MG63 (cell line): ENCODE measurements at regions not wholly inside any gene's neighbourhood (a gene's known extent, or its start where the extent isn't known, plus 50 kb on each side); places are given as distances from the start of the nearest gene placed in this dataset.
A peak's percentile ranks its signal among the peaks of the same experiment; 100 is the strongest.

Experiments used
- DNase-seq: peaks from one replicate; pipeline ENCODE4 v3.0.0-alpha.2; 2020
- H3K27me3 ChIP-seq: fragments of 250-450 bp; sonication (Bioruptor Pico); 2 replicates; pipeline ENCODE4 v1.5.1; 2020; ENCODE audit warnings: mild to moderate bottlenecking, moderate library complexity
- H3K36me3 ChIP-seq: fragments of 250-450 bp; sonication (Bioruptor Pico); 2 replicates; pipeline ENCODE4 v1.5.1; 2020; ENCODE audit warnings: mild to moderate bottlenecking, moderate library complexity
- H3K4me3 ChIP-seq: fragments of 250-450 bp; sonication (Bioruptor Pico); 2 replicates; pipeline ENCODE4 v1.5.1; 2020; ENCODE audit warnings: mild to moderate bottlenecking, moderate library complexity
- H3K9me3 ChIP-seq: fragments of 250-450 bp; sonication (Bioruptor Pico); 2 replicates; pipeline ENCODE4 v1.5.1; 2020; ENCODE audit warnings: mild to moderate bottlenecking, moderate library complexity

DNA sequence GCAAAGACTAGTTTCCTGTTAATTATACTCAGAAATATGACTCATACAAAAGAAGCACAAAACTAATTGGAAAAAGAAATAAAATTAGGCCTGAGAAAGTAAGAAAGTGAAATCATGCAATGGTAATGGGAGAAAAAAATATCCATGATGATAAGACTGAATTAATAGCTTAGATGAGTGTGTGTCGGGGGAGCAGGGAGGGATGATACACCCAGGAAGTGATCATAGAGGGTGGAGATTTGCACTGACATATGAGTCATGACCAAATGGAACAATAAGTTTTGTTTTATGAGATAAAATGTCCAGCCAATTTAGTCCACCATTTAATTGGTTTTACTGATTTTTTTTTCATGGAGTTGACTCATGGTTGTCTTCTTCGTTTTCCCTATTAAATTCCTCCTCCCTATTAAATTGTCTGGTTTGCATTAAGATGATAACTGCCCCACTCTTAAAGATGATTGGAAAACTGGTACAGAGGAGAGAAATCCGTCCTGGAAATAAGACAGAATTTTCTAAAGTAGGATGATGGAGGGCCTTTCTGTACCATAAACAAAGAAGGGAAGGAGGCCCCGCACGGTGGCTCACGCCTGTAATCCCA is 111.7 kb upstream of the KCNJ6 start:
- DNase-seq, result peak; percentile 16
- no peaks in the 10 kb centered on the region for H3K9me3 ChIP-seq
- peaks cover 6% of the 10 kb centered on the region; the same call in 1 of the 2 replicates for H3K27me3 ChIP-seq
- no peak overlapping the region for H3K4me3 ChIP-seq
- no peaks in the 10 kb centered on the region for H3K36me3 ChIP-seq

DNA sequence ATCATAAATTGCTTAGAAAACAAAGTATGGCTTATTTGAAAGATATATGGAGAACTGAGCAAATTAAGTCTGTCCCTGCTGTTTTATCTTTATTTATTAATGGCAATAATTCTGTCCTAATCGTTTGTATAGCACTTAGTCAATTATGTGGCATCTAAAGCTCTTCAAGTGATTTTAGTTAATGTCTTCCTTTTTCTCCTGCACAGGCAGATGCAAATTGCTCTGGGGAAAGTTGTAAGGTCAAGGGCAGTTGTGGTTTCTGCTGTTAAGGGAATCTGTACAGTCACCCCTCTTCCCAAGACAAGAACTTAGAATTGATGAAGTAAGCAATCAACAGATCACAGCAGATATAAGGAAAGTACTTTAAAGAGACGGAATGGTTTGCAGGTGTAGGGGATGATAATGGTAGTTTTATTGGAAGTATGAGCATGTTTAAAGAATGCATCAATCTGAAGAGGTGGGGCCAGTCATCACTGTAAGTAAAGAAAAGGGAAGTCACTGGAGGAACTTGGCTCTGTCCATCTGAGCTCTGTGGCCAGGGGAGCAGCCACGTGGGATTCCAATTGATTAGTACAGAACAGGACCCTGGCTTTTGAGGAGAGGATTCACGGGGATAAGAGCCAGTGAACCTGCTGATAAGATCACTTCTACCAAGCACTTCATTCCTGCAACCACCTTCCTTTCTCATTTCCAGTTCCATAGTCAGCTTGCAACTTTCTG is 116.0 kb upstream of the KCNJ6 start:
- Histone ChIP-seq H3K4me3 (no peak overlapping the region), H3K9me3 (no peaks in the 10 kb centered on the region), H3K36me3 (no peaks in the 10 kb centered on the region), H3K27me3 (peaks cover 6% of the 10 kb centered on the region; the same call in 1 of the 2 replicates)
- DNase-seq, result no peak

DNA sequence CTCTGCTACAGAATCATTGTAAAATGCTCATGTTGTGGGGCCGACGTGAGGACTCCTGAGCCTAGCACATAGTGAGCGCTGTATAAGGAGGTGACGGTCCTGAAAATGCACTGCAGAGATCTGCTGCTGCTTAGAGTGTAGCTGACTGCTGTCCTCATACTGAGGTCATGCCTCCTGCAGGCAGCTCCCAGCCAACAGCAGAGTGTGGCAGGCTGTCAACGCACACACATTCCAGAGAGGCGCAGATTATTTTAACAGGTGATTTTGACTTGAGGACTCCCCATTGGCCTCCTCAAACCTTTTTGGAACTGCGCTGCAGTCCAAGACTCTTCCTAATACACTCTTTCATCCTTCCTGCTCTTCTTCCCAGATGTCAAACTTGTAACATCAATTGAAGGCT is 119.8 kb upstream of the KCNJ6 start:
- H3K27me3 ChIP-seq, result peaks cover 6% of the 10 kb centered on the region; the same call in 1 of the 2 replicates
- no peaks in the 10 kb centered on the region for H3K36me3 ChIP-seq
- DNase-seq, result no peak
- no peak overlapping the region for H3K4me3 ChIP-seq
- H3K9me3 ChIP-seq, result no peaks in the 10 kb centered on the region

DNA sequence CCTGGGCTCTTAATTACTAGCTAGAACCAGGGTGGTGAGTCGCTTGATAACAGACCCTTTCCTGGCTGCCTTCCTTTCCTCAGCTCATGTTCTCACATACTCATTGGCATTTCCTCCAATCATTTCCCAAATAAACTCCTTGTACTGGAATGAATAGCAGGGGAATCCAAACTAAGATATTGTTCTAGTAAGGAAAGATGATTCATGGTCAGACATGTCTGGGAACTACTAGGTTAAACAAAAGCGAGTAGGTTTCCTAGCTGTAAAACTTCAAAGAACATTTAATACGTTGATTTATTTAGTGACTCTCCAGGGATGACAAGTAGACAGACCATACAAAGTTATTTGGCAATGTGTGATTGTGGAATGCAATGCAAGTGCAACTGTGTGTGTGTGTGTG is 121.2 kb upstream of the KCNJ6 start:
- Histone ChIP-seq H3K4me3 (no peak overlapping the region), H3K9me3 (no peaks in the 10 kb centered on the region), H3K36me3 (no peaks in the 10 kb centered on the region), H3K27me3 (0 out of 2 replicates have a peak, but pooled peaks cover under 1% of the 10 kb centered on the region)
- DNase-seq, result no peak

DNA sequence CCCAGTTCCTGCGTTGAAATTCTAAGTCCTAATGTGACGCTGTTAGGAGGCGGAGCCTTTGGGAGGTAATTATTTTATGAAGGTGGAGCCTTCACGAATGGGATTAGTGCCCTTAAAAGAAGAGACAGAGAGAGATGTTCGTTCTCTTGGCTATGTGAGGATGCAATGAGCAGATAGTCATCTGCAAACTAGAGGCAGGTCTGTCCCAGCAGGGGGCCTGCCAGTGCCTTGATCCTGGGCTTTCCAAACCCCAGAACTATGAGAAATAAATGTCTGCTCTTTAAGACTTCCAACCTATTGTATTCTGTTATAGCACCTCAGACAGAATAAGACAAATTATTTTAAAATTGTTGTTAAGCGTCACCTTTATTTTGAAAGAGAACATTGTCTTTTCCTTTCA is 123.1 kb upstream of the KCNJ6 start:
- Histone ChIP-seq H3K9me3 (no peaks in the 10 kb centered on the region), H3K4me3 (no peak overlapping the region), H3K36me3 (no peaks in the 10 kb centered on the region), H3K27me3 (no peaks in the 10 kb centered on the region)
- no peak for DNase-seq

DNA sequence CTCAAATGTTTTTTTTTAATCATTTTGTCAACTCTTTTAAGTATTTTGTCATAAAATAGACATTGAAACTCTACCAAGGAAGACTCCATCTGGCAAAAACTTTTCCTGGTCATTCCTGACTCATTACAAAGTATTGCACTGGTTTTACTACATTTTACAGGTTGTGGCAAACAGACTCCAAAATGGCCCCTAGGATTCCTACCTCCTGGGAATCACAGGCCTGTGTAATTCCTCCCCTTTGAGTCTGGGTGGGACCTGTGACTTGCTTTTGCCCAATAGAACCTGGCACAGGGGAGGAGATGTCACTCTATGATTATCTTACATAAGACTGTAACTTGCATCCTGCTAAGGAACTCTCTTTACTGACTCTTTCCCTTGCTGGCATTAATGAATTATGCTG is 123.6 kb upstream of the KCNJ6 start:
- Histone ChIP-seq H3K4me3 (no peak overlapping the region), H3K36me3 (no peaks in the 10 kb centered on the region), H3K27me3 (no peaks in the 10 kb centered on the region; the same call in 1 of the 2 replicates), H3K9me3 (no peaks in the 10 kb centered on the region)
- no peak for DNase-seq

DNA sequence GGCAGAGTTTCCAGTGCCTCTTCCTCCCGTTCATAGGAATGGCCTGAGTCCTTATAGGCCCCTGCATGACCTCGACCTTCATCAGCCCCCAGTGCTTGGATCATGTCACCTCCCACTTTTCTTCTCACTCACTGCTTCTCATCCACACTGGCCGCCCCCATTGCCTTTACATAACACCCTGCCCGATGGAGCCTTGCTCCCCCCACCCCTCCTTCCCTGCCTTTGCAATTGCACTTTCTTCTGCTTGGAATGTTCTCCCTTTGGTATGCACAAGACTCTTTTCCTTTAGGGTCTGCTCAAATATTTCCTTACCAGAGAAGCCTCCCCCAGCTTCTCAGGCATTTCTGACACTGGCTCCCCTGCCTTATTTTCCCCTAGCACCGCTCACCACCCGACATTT is 125.2 kb upstream of the KCNJ6 start:
- H3K9me3 ChIP-seq, result no peaks in the 10 kb centered on the region
- no peaks in the 10 kb centered on the region for H3K36me3 ChIP-seq
- DNase-seq, result no peak

DNA sequence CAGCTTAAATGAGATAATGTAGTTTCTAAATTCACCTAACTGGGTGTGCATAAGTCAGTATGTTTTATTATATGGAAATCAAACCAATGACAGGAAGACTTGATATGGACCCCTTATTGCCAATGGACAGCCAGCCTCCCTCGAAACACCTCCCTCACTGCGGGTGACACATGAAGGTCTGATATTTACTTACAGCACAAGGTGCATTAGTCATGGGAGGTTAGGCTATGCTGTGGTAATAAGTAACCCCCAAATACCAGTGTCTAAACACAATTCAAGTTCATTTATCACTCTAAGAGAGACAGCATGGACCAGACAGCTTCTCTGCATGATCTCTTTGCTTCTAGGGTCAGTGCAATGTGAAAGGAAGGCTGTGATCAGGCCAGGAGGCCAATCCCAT is 126.0 kb upstream of the KCNJ6 start:
- DNase-seq, result no peak
- no peaks in the 10 kb centered on the region for H3K36me3 ChIP-seq
- H3K4me3 ChIP-seq, result no peak overlapping the region
- no peaks in the 10 kb centered on the region for H3K9me3 ChIP-seq
- H3K27me3 ChIP-seq, result peaks cover 7% of the 10 kb centered on the region

More for the DNA sequence above, 125.2 kb upstream of the KCNJ6 start:
- H3K27me3 ChIP-seq, result peaks cover 7% of the 10 kb centered on the region
- no peak overlapping the region for H3K4me3 ChIP-seq

DNA sequence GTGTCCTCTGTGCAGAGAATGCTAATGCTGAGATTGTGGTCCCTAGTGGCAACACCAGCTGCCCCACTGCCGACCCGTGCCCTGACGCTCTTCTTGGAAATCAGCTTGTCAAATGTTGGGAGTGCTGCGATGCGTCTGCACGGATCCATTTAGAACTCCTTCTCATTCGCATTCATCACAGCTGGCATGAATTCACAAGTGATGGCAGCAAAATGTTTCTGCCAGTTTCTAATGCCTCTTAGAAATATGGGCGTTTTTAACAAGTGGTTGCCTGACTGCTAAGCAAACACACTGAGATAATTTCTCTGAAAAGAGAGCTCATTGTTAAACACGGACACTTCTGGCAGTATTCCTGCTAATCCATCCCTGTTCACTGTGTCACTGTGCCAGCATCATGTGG is 131.9 kb upstream of the KCNJ6 start:
- H3K4me3 ChIP-seq, result no peak overlapping the region
- peaks cover 18% of the 10 kb centered on the region for H3K27me3 ChIP-seq
- DNase-seq, result no peak
- no peaks in the 10 kb centered on the region for H3K9me3 ChIP-seq
- no peaks in the 10 kb centered on the region for H3K36me3 ChIP-seq

DNA sequence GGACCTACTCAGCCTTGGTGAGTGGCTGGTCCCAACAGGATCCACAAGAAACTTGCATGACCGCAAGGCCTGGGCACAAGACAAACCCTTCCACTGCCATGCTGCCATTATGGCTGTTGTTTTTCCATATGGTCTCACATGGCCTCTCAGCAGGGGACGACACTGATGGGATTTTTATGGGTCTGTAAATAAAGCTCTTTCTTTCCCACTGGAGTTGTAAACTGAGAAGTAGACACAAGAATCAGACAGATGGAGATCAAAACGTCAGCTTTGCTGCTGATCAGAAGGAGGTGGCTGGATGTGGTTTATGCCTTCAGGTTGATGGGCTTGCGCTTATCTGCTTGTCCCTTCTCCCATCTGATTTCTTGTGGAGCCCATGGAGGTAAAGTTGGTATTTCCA is 138.1 kb upstream of the KCNJ6 start:
- Histone ChIP-seq H3K4me3 (no peak overlapping the region), H3K36me3 (no peaks in the 10 kb centered on the region), H3K9me3 (no peaks in the 10 kb centered on the region), H3K27me3 (peaks cover 2% of the 10 kb centered on the region; the same call in 1 of the 2 replicates)
- DNase-seq, result no peak

DNA sequence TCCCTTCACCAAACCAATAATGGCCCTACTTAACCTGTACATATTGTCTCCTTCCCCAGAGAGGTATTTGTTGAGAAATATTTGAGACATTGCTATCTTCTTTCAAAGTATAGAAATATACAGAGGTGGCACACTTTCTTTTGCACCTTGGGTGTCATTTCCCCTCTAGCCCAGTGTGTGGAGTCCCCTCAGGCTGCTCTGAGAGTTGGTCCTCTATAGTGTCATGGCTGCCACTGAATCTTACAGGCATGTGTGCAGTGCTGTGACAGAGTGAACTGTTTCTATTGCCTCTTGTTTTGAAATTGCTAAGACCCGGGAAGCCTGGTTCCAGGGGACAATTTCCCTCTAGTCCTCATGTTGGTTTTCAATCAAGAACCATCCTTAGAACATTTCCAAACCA is 140.2 kb upstream of the KCNJ6 start:
- no peaks in the 10 kb centered on the region for H3K36me3 ChIP-seq
- H3K4me3 ChIP-seq, result no peak overlapping the region
- H3K9me3 ChIP-seq, result no peaks in the 10 kb centered on the region
- H3K27me3 ChIP-seq, result no peaks in the 10 kb centered on the region; the same call in 1 of the 2 replicates
- DNase-seq, result no peak

DNA sequence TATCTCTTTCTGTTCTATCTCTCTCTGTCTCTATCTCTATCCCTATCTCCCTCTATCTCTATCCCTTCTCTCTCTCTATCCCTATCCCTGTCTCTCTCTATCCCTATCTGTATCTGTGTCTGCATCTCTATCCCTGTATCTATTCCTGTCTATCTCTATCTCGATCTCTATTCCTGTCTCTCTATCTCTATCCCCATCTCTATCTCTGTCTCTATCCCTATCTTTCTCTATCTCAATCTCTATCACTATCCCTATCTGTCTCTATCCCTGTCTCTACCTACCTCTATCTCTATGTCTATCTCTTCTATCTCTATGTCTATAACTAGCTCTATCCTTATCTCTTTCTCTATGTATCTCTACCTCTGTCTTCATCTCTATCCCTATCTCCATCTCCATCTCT is 141.4 kb upstream of the KCNJ6 start:
- H3K9me3 ChIP-seq, result no peaks in the 10 kb centered on the region
- no peak for DNase-seq
- H3K27me3 ChIP-seq, result no peaks in the 10 kb centered on the region; the same call in 1 of the 2 replicates
- H3K4me3 ChIP-seq, result no peak overlapping the region
- H3K36me3 ChIP-seq, result no peaks in the 10 kb centered on the region

DNA sequence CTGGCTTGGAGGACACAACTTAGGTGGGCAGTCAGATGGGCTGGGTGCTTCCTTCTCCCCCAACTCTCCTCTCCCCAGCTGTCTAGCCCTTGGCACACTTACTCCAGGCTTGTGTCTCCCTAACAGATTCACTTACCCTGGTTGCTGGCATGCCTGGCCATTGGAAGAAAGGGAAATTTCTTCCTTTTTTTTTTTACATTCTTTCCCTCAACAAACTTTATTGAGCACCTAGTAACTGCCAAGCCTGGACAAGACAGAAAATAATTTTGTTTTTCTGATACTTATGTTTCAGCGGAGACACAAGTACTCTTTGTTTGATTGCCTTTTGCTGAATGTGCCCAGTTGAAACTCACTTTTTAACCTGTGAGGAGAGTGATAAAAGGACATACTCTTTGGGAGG is 144.3 kb upstream of the KCNJ6 start:
- no peak for DNase-seq
- no peaks in the 10 kb centered on the region for H3K36me3 ChIP-seq
- no peaks in the 10 kb centered on the region for H3K9me3 ChIP-seq
- no peaks in the 10 kb centered on the region; the same call in 1 of the 2 replicates for H3K27me3 ChIP-seq
- no peak overlapping the region for H3K4me3 ChIP-seq

DNA sequence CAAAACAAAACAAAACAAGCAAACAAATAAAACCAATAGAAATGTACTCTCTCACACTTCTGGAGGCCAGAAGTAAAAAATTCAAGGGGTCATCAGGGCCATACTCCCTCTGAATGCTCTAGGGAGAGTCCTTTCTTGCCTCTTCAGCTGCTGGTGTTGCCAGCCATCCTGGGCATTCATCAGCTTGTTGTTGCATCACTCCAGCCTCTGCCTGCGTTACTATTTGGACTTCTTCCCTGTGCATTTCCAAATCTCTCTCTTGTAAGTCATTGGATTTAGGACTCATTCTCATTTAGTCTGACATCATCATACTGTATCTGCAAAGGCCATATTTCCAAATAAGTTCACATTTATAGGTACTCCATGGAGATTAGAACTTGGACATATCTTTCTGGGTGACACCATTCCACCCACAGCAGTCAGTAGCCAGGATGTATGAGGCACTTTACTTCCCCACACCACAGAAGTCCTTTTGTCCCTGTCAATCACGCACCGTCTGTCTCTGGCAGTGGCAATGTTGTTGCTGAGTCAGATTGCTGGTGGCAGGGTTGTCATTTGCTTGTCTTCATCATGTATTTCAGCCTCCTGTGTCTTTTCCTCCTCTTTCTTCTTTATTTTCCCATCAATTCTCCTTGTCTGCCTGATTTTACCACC is 151.0 kb upstream of the KCNJ6 start:
- no peaks in the 10 kb centered on the region for H3K36me3 ChIP-seq
- DNase-seq, result no peak
- H3K27me3 ChIP-seq, result no peaks in the 10 kb centered on the region; the same call in 1 of the 2 replicates
- no peak overlapping the region for H3K4me3 ChIP-seq
- H3K9me3 ChIP-seq, result no peaks in the 10 kb centered on the region

DNA sequence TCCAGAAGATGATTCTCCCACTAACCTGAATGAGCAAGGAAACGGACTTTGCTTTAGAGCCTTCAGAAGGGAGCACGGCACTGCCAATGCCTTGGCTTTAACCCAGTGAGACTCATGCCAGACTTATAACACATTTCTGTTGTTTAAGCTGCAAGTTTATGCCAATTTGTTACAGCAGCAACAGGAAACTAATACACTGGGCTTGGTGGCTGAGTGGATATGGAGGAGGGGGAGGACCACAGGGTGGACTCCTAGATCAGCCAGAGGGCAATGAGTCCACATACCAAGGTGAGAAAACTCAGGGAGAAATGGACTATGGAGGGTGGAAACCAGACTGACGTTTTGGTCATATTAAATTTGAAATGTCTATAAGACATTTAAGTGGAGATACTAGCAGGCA is 156.2 kb upstream of the KCNJ6 start:
- H3K36me3 ChIP-seq, result no peaks in the 10 kb centered on the region
- peaks cover 2% of the 10 kb centered on the region; the same call in 1 of the 2 replicates for H3K9me3 ChIP-seq
- no peak for DNase-seq
- no peaks in the 10 kb centered on the region for H3K27me3 ChIP-seq
- no peak overlapping the region for H3K4me3 ChIP-seq

DNA sequence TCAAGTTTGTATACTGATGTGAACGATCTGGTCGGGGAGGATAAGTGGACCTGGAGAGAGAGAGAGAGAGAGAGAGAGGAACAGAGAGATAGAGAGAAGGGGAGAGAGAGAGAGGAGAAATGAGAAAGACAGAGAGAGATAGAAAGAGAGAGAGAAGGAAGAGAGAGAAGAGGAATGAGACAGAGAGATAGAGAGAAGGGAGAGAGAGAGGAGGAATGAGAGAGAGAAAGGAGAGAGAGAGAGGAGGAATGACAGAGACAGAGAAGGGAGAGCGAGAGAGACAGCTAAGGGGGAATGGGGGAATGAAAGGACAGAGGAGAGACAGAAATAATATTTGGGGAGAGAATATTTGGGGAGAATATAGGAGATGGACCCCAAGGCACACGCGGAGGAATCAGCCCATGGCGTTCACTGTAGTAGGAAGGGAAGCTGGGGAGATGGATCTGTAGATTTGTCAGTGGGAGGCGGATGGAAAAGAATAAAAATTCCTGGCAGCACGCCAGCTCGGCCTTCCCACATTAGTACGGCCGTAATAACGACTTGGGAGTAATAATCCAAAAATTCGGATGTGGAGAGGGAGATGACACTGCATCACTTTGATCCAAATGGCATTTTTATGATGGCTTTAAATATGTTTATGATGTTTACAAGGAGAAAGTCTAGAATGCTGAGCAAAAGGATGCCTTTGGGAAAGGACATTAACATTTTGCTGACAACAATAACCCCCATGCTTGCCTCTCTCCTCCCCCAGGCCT is 159.8 kb upstream of the KCNJ6 start:
- H3K36me3 ChIP-seq, result no peaks in the 10 kb centered on the region
- no peak for DNase-seq
- peaks cover 2% of the 10 kb centered on the region; the same call in 1 of the 2 replicates for H3K9me3 ChIP-seq
- no peak overlapping the region for H3K4me3 ChIP-seq
- H3K27me3 ChIP-seq, result no peaks in the 10 kb centered on the region

DNA sequence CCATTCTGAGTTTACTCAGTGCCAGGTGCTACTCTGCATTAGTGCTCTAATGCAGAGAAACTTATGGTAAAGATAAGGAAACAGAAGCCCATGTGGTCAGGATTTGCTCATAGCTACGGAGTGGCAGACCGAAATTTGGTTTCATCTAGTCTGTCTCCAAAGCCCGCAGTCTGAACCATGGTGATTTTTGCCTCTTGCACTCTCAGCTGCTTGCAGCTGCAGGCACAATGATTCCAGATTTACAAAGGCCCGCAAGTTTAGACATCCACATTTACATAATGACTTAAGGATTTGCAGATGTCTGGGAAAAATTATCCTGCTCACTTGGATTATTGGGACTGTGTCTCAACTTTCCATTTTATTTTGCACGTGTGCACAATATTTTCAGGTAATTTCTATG is 161.3 kb upstream of the KCNJ6 start:
- Histone ChIP-seq H3K27me3 (no peaks in the 10 kb centered on the region), H3K4me3 (no peak overlapping the region), H3K9me3 (peaks cover 2% of the 10 kb centered on the region; the same call in 1 of the 2 replicates), H3K36me3 (no peaks in the 10 kb centered on the region)
- no peak for DNase-seq
